GM18511 (cell line): ENCODE measurements at regions not wholly inside any gene's neighbourhood (a gene's known extent, or its start where the extent isn't known, plus 50 kb on each side); places are given as distances from the start of the nearest gene placed in this dataset.

ENCODE experiments used
- ATAC-seq: cut with Tn5 transposase; IDR thresholded peaks from one replicate; pipeline ENCODE4 v1.9.1; 2021; ENCODE audit warnings: mild to moderate bottlenecking, moderate library complexity; ENCODE audit not compliant: unreplicated experiment

GRCh38 chr5:56289602-56289987, 56.5 kb upstream of the ANKRD55 start:
- no peak for ATAC-seq

GRCh38 chr5:56288873-56289601, 55.9 kb upstream of the ANKRD55 start:
- ATAC-seq: no peak

GRCh38 chr5:56286015-56286884, 53.1 kb upstream of the ANKRD55 start:
- ATAC-seq: no peak

- no peak for ATAC-seq
Observed at GRCh38 chr5:56282951-56283350, 49.8 kb upstream of the ANKRD55 start.
